ENCODE measurements at regions not wholly inside any gene's neighbourhood (a gene's known extent, or its start where the extent isn't known, plus 50 kb on each side); places are given as distances from the start of the nearest gene placed in this dataset.

- in situ Hi-C loops (cut with HindIII; ENCODE audit: low sequenced_read_pairs), result no loop called here
Observed at GRCh38 chr3:127088511-127089351, 104.2 kb upstream of the PRR23E start.

GRCh38 chr3:127089486-127090145 lies 103.3 kb upstream of the PRR23E start:
- in situ Hi-C loops (cut with HindIII; ENCODE audit: low sequenced_read_pairs), result no loop called here

DNA sequence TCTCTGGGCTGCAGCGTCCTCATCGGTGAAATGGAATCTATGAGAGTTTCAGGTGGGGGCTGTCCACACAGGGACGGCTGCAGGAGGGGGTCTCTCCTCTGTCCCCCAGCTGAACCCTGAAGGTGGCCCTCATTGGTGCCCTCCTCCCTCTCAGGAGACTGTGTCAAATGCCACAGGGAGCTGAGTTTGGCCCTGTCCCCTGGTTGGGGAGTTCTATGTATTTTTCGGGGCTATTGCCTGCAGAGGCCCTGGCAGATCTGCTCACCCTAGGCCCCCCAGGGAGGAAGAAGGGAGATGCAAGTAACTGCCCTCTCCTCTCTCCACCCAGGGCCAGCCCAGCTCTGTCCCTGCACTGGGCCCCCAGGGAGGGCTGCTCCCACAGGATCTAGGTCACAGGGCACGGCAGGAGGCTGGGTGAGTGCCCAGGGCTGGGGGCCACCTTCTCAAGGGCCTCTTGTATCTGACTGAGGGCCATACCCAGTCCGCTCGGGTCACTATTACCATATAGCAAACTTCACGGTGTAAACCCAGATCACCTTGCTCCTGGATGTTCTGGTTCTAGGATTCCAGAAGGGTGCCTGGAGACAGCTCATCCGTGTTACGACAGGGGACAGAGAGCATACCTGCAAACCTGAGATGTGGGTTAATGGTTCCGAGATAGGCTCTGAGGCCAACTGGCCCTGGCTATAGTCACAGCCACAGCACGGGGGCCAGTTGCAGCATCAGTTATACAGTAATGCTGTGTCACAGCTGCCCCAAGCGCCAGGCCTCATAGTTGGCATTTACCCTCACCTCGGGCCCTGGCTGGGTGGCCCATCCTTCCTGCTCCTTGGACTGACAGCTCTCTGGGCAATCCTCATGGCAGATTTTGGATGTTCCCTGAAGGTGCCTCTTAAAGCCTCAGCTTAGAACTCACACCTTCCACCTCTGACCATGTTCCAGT lies 102.4 kb upstream of the PRR23E start:
- in situ Hi-C loops (cut with HindIII; ENCODE audit: low sequenced_read_pairs), result no loop called here

- in situ Hi-C loops (cut with HindIII; ENCODE audit: low sequenced_read_pairs), result no loop called here
Observed at GRCh38 chr3:127091376-127091775, 101.6 kb upstream of the PRR23E start.

GRCh38 chr3:127092368-127092767 lies 100.6 kb upstream of the PRR23E start:
- in situ Hi-C loops (cut with HindIII; ENCODE audit: low sequenced_read_pairs), result no loop called here

DNA sequence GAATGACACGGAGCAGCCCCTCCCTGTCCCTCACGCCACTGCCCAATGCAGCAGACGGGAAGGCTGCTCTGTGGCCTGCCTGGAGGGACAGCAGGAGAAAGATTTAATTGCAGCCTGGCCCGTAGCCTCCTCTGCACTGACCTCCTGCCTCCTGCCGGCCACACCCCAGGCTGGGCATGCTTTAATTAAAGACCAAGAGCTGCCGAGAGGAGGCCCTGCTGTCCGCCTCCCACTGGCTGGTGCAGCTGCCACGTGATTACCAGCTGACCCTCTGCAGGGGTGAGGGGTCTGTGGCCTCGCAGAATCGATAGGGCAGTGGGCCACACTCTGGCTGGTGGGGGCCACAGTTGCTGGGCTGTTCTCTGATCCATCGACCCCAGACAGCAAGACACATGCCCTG lies 100.2 kb upstream of the PRR23E start:
- in situ Hi-C loops (cut with HindIII; ENCODE audit: low sequenced_read_pairs), result no loop called here

GRCh38 chr3:127093312-127093711 lies 99.6 kb upstream of the PRR23E start:
- in situ Hi-C loops (cut with HindIII; ENCODE audit: low sequenced_read_pairs), result no loop called here

DNA sequence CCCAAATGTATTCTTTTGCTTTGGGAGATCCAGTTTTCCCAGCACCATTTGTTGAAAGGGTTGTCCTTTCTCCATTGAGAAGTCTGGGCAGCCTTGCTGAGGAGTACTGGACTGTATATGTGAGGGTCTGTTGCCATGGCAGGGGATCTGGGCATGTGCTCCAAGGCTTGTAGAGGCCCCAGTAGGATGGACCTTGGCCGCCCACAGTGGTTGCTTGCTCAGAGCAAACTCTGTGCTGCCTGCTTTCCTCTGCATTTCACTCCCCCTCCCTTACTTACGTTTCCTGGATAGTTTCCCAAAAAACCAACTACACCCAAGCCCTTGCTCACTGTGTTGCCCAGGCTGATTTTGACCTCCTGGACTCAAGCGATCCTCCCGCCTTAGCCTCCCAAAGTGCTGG lies 97.2 kb upstream of the PRR23E start:
- in situ Hi-C loops (cut with HindIII; ENCODE audit: low sequenced_read_pairs), result no loop called here

DNA sequence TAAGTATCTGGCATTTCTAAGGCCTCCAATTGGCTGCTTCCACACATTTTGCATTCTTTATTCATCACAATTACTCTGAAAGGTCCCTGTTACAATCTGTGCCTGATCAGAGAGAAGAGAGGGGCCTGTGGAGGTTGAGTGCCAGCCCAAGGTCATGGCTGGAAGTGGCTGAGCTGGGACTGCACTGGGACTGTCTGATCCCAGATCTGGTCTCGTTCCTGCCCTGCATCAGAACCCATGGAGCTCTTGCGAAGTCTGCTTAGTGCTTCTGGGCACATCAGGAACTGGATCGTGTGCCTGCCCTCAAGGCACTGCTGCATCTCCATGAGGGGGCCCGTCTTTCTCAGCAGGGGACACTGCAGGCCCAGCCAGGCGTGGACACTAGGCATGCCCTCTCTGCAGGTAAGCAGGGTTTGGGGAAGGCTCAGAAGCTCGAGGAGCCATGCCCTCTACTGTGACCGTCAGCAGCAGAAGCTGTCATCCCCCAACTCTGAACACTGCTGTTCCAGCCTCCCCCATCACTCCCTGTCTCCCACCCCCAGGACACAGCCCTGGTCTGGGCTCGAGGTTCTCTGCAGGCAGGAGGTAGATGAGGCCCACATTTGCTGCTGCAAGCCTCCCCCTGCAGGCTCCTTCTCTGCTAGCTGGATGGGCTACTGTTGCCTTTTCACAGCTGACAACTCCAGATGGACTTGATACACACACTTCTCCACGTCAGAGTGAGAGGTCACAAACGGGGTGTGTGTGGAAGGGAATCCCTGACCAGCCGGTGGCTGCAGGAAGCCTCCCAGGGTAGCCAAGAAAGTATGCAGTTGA lies 96.5 kb upstream of the PRR23E start:
- in situ Hi-C loops (cut with HindIII; ENCODE audit: low sequenced_read_pairs), result no loop called here

DNA sequence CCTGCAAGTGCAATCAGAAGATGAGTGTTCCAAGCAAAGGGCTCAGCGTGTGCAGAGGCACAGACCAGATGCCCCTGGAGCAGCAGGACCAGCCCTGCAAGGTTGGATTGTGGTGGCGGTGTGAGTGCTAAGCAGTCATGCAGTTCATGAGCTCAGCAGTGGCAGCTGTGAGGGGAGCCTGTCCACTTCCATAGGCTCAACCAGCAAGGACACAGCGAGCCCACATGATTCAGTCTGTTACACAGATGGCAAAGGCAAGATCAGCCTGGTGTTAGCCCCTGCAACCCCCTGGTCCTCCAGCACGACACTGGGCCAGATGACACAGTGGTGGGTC lies 95.9 kb upstream of the PRR23E start:
- in situ Hi-C loops (cut with HindIII; ENCODE audit: low sequenced_read_pairs), result no loop called here

GRCh38 chr3:127097481-127097880 lies 95.5 kb upstream of the PRR23E start:
- in situ Hi-C loops (cut with HindIII; ENCODE audit: low sequenced_read_pairs), result no loop called here

- in situ Hi-C loops (cut with HindIII; ENCODE audit: low sequenced_read_pairs), result no loop called here
Observed at GRCh38 chr3:127099982-127100381, 92.9 kb upstream of the PRR23E start.

GRCh38 chr3:127100459-127101410 lies 92.2 kb upstream of the PRR23E start:
- in situ Hi-C loops (cut with HindIII; ENCODE audit: low sequenced_read_pairs), result no loop called here

- in situ Hi-C loops (cut with HindIII; ENCODE audit: low sequenced_read_pairs), result no loop called here
Observed at GRCh38 chr3:127101411-127102187, 91.3 kb upstream of the PRR23E start.

DNA sequence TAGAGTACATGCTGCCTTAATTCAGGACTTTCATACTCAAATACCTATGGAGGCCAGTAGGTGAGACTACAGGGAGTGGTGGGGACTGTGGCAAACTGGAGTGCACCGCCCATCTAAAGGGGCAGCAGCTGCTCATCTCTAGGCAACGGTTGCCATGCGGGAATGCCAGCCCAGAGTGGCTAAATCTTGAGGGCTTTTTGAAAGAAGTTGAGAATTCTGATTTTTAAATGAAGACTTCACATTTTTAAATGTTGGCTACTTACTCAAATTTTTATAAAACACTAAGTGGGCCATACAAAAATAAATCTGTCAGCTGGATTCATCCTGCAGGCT lies 90.8 kb upstream of the PRR23E start:
- in situ Hi-C loops (cut with HindIII; ENCODE audit: low sequenced_read_pairs), result no loop called here

DNA sequence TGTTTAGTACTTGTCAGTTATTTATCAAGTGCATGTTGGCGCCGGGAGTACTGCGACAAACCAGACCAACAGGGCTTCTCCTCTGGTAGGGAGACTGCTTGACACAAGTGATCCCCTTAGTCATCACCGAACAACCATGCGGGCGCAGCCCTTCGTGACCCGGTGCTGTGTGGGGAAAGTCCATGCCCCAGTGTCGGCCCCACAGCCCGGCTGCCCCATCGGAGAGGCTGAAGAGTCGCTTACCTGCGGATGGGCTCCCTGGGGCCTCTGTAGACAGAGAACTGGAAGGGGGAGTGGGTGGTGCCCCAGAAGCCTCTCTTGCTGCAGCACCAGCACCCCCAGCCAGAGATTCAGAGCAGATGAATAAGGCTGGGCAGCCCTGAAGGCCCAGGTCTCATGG lies 90.3 kb upstream of the PRR23E start:
- in situ Hi-C loops (cut with HindIII; ENCODE audit: low sequenced_read_pairs), result no loop called here

GRCh38 chr3:127103080-127103479 lies 89.9 kb upstream of the PRR23E start:
- in situ Hi-C loops (cut with HindIII; ENCODE audit: low sequenced_read_pairs), result no loop called here

- in situ Hi-C loops (cut with HindIII; ENCODE audit: low sequenced_read_pairs), result no loop called here
Observed at GRCh38 chr3:127104586-127104985, 88.3 kb upstream of the PRR23E start.

- in situ Hi-C loops (cut with HindIII; ENCODE audit: low sequenced_read_pairs), result no loop called here
Observed at GRCh38 chr3:127105587-127105986, 87.3 kb upstream of the PRR23E start.

All from DLD1 (cell line).